GM21423 (cell line): ENCODE measurements at regions not wholly inside any gene's neighbourhood (a gene's known extent, or its start where the extent isn't known, plus 50 kb on each side); places are given as distances from the start of the nearest gene placed in this dataset.
"Not testable (repeated sequence)": the region's sequence is repeated elsewhere in the genome, so short reads cannot be mapped to it uniquely, and the experiment has no call there.

ENCODE experiments used
- ATAC-seq: cut with Tn5 transposase; IDR thresholded peaks from one replicate; pipeline ENCODE4 v1.9.1; 2021; ENCODE audit warnings: mild to moderate bottlenecking, moderate library complexity; ENCODE audit not compliant: unreplicated experiment

- ATAC-seq, result no peak
Measured at GRCh38 chr2:40043641-40044040, 264.6 kb upstream of the THUMPD2 start.

GRCh38 chr2:40043191-40043590 is 264.1 kb upstream of the THUMPD2 start:
- no peak for ATAC-seq

GRCh38 chr2:40041422-40042382 is 262.6 kb upstream of the THUMPD2 start:
- ATAC-seq, result no peak

GRCh38 chr2:40039549-40039948 is 260.5 kb upstream of the THUMPD2 start:
- no peak for ATAC-seq

GRCh38 chr2:40038646-40039045 is 259.6 kb upstream of the THUMPD2 start:
- ATAC-seq, result no peak

GRCh38 chr2:40037303-40037702 is 258.2 kb upstream of the THUMPD2 start:
- no peak for ATAC-seq

- ATAC-seq, result no peak
Measured at GRCh38 chr2:40036241-40036640, 257.2 kb upstream of the THUMPD2 start.

GRCh38 chr2:40034801-40035200 is 255.7 kb upstream of the THUMPD2 start:
- ATAC-seq, result no peak

GRCh38 chr2:40034198-40034597 is 255.1 kb upstream of the THUMPD2 start:
- ATAC-seq, result no peak

GRCh38 chr2:40033781-40034180 is 254.7 kb upstream of the THUMPD2 start:
- ATAC-seq, result no peak

- ATAC-seq, result no peak
Measured at GRCh38 chr2:40032650-40033319, 253.7 kb upstream of the THUMPD2 start.

- ATAC-seq, result no peak
Measured at GRCh38 chr2:40030456-40030975, 251.5 kb upstream of the THUMPD2 start.

- ATAC-seq, result peak; percentile 81
Measured at GRCh38 chr2:40028792-40029488, 249.9 kb upstream of the THUMPD2 start.

- no peak for ATAC-seq
Measured at GRCh38 chr2:40027968-40028367, 248.9 kb upstream of the THUMPD2 start.

- ATAC-seq, result not testable (repeated sequence)
Measured at GRCh38 chr2:40025276-40025675, 246.2 kb upstream of the THUMPD2 start.

- no peak for ATAC-seq
Measured at GRCh38 chr2:40020997-40021396, 241.9 kb upstream of the THUMPD2 start.

- ATAC-seq, result no peak
Measured at GRCh38 chr2:40016151-40016885, 237.3 kb upstream of the THUMPD2 start.

- not testable (repeated sequence) for ATAC-seq
Measured at GRCh38 chr2:40013962-40014361, 234.9 kb upstream of the THUMPD2 start.

GRCh38 chr2:40004336-40004735 is 225.3 kb upstream of the THUMPD2 start:
- ATAC-seq, result no peak

- ATAC-seq, result no peak
Measured at GRCh38 chr2:40002339-40002738, 223.3 kb upstream of the THUMPD2 start.

- ATAC-seq, result no peak
Measured at GRCh38 chr2:39999864-40000263, 220.8 kb upstream of the THUMPD2 start.
